ENCODE measurements at regions not wholly inside any gene's neighbourhood (a gene's known extent, or its start where the extent isn't known, plus 50 kb on each side); places are given as distances from the start of the nearest gene placed in this dataset.

DNA sequence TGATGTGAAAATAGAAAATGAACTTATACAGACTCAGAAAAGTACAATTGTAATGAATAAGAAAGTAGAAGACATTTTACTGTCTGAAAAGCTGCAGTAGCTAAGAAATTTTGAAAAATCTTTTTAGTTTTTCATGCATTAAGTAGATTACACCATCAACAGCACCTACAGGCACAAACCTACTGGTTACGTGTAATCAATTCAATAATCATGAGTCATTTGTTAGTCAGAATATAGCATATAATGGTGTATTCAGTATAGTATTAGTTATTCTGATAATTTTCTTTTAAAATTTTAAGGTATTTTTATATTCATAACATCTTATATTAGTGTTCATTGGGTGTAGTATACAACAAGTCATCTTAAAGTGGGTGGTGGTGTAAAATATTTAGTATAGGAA lies 550.5 kb upstream of the GBE1 start:
- in situ Hi-C loops (cut with HindIII; ENCODE audit: low sequenced_read_pairs): no loop called here

- in situ Hi-C loops (cut with HindIII; ENCODE audit: low sequenced_read_pairs): no loop called here
These were observed 547.3 kb upstream of the GBE1 start for GRCh38 chr3:82308755-82309154.

GRCh38 chr3:82306189-82306588 lies 544.7 kb upstream of the GBE1 start:
- in situ Hi-C loops (cut with HindIII; ENCODE audit: low sequenced_read_pairs): no loop called here

GRCh38 chr3:82294609-82295008 lies 533.2 kb upstream of the GBE1 start:
- in situ Hi-C loops (cut with HindIII; ENCODE audit: low sequenced_read_pairs): no loop called here

DNA sequence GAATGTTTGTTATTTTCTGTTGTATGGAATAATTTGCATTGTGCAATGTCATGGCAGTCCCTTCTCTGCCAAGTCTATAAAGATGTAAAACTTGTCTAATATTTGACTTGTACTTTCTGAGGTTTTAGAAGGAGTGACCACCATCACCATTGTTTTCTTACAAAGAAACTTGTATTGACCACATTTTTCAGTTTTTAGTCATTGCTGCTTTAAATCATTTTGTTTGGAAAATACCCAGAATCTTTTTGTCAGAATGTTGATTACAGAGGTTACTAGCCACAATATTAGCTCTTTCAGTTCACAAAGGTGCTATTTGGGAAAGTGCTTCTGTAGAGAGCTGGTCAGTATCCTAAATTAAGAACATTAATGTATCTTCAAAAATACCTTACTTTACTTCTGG lies 532.4 kb upstream of the GBE1 start:
- in situ Hi-C loops (cut with HindIII; ENCODE audit: low sequenced_read_pairs): no loop called here

- in situ Hi-C loops (cut with HindIII; ENCODE audit: low sequenced_read_pairs): no loop called here
These were observed 532.0 kb upstream of the GBE1 start for GRCh38 chr3:82293435-82293834.

DNA sequence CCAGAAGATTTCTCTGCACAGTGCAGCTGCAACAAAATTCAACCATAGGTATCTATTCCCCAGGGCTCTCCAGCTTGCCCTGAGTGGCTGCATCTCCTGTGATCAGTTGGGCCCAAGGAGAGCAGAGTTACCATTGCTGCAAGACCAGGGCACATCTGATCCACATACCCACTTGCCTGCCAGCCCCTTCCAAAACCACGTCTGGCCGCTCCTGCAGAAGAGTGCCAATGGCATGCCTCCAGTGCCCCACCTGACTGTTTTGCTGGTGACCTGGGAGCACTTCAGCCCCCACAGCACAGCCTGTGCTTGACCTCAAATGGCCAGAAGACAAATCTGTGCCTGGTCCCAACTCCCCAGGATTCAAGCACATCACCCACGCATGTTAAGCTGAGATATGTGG lies 526.1 kb upstream of the GBE1 start:
- in situ Hi-C loops (cut with HindIII; ENCODE audit: low sequenced_read_pairs): no loop called here

DNA sequence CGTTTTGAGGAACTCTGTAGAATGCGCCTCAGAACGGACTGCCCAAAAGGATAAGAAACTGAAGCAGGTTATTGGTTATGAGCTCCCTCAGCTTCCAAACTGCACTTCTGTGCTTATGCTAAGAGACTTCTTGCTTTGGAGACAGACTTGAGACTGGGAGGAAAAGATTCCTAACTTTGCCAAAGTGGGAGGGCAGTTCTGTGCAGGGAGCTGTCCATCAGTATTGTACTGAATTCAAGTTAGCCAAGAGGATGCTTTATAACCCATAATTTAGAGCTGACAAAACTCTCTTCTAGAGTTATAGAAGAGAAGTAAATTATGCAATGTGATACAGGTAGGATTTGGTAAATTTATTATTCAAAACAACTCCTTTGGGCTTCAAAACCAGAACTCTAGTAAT lies 519.8 kb upstream of the GBE1 start:
- in situ Hi-C loops (cut with HindIII; ENCODE audit: low sequenced_read_pairs): no loop called here

DNA sequence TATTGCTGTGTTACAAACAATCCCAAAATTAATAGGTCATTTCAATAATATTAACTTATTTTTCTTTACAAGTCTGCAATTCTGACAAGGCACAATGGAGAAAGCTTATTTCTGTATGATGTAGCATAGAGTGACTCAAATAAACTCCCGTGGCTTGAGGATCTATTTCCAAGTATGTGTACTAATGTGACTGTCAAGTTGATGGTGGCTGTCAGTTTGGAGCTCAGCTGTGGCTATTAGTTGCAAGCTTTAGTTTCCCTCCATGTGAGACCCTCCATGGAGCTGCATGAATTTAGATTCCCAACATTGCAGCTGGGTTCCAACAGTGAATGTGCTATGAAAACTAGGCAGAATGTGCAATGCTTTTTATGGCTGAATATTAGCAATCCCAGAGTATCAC lies 515.5 kb upstream of the GBE1 start:
- in situ Hi-C loops (cut with HindIII; ENCODE audit: low sequenced_read_pairs): no loop called here

GRCh38 chr3:82274897-82275296 lies 513.5 kb upstream of the GBE1 start:
- in situ Hi-C loops (cut with HindIII; ENCODE audit: low sequenced_read_pairs): no loop called here

DNA sequence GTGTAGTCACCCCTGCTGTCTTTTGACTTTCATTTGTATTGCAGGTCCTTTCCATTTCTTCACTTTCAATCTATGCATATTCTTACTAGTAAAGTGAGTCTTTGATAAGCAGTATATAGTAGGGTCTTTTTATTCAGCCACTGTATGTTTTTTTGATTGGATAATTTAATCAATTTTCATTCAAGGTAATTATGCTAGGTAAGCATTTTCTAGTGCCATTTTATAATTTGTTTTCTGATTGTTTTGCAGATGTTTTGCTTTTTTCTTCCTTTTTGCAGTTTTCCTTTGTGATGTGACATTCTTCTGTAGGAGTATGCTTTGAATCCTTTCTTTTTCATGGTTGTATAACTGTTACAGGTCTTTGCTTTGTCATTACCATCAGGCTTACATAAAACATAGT lies 504.3 kb upstream of the GBE1 start:
- in situ Hi-C loops (cut with HindIII; ENCODE audit: low sequenced_read_pairs): no loop called here

- in situ Hi-C loops (cut with HindIII; ENCODE audit: low sequenced_read_pairs): no loop called here
These were observed 500.7 kb upstream of the GBE1 start for GRCh38 chr3:82262193-82262592.

GRCh38 chr3:82261637-82262036 lies 500.2 kb upstream of the GBE1 start:
- in situ Hi-C loops (cut with HindIII; ENCODE audit: low sequenced_read_pairs): no loop called here

DNA sequence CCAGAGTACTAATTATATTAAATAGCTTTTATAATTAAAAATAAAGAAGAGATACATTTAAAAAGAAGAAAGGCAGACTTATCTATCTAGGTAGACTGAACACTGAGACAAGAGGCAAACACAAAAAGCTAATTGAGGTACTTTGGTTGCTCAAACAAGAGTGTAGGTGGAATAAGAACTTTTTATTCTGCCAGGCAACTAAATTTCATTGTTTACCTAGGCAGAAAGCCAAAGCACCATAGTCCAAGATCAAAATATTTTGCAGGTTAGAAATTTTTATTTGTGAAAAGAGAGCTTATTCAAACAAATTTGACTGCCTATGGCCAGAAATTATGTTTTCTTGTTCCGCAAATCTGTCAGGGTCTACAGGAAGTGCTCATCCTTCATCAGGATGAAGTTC lies 499.6 kb upstream of the GBE1 start:
- in situ Hi-C loops (cut with HindIII; ENCODE audit: low sequenced_read_pairs): no loop called here

DNA sequence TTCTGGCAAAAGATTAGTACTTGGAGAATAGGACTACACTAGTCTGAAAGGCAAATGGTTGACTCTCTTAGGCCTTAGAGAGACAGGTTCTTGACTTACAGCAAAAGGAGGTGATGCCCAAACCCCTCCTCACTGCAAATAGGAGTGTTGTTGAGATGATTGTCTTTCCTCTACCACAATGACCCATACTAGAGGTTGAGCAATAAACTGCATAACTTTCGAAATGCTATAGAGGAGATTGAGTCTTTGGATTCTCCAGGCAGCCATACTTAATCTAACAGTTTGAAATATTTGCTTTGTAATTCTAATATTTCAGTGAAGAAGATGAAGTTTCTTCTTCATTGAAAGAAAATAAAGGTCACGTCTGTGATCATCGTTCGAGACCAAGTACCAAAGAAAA lies 498.5 kb upstream of the GBE1 start:
- in situ Hi-C loops (cut with HindIII; ENCODE audit: low sequenced_read_pairs): no loop called here

DNA sequence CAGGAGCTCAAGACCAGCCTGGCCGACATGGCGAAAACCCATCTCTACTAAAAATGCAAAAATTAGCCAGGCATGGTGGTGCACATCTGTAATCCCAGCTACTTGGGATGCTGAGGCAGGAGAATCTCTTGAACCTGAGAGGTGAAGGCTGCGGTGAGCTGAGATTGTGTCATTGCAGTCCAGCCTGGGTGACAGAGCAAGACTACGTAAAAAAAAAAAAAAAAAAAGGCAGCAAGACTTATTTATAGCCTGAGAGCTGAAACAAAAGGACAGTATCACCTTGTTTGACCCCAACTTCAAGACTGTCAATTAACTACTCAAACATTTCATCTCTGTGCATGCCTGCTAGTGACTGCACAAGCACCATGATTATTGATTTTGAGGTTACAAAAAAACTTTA lies 478.9 kb upstream of the GBE1 start:
- in situ Hi-C loops (cut with HindIII; ENCODE audit: low sequenced_read_pairs): no loop called here

DNA sequence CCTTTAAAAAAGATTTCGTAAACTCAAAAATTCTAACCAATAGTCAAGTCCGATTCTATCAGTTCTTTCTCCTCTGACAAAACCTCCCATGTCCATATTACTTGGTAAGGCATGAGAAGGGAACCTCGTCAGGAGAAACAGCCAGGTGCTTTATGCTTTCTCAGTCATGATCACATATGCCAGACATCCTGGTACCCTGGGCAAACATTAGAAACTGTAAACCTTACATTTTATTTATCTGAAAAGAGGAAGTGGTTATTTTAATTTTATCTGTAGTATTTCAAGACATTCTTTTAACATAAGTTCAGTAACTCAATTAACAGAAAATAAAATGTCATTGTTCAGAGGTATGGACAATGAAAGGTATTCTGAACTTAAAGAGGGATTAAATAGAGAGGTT lies 474.8 kb upstream of the GBE1 start:
- in situ Hi-C loops (cut with HindIII; ENCODE audit: low sequenced_read_pairs): no loop called here

- in situ Hi-C loops (cut with HindIII; ENCODE audit: low sequenced_read_pairs): no loop called here
These were observed 468.0 kb upstream of the GBE1 start for GRCh38 chr3:82229397-82229796.

DNA sequence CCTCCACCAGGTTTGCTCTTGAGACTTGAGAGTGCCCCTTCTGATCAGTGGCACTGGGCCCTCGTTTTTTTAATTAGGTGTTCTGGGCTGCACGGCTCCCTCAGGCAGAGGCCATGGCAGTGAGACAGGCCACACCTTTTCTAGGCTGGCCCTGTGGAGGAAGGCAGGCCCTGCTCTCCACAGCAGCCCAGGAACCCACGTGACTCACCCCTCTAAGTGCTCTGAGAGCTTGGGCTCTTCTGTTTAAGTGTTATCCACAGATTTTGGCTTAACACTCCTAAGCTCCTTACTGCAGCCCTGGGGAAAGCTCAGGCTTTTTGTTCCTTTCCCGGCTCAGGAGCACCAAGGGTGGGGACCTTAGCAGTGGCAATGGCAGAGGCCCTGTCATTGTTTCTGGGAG lies 463.2 kb upstream of the GBE1 start:
- in situ Hi-C loops (cut with HindIII; ENCODE audit: low sequenced_read_pairs): no loop called here

GRCh38 chr3:82222401-82222800 lies 461.0 kb upstream of the GBE1 start:
- in situ Hi-C loops (cut with HindIII; ENCODE audit: low sequenced_read_pairs): no loop called here

GRCh38 chr3:82217571-82217970 lies 456.1 kb upstream of the GBE1 start:
- in situ Hi-C loops (cut with HindIII; ENCODE audit: low sequenced_read_pairs): no loop called here

GRCh38 chr3:82208002-82208710 lies 446.7 kb upstream of the GBE1 start:
- in situ Hi-C loops (cut with HindIII; ENCODE audit: low sequenced_read_pairs): no loop called here

DNA sequence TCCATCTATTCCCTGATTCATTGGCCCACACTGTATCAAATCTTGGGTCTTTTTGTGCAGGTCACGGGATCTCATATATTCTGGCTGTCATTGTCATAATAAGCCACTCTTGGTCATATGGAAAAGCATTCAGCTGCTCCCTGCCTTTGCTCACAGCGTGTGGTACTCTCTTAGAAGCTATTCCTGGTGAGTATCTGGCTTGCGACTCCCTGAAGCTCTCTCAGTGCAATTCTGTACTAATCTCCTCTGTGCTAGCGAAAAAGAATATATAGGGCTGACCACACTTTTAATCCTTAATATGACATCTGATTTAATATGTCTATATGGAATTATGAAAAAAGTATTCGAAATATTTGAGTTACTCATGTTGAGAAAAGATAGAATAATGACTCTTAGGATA lies 440.8 kb upstream of the GBE1 start:
- in situ Hi-C loops (cut with HindIII; ENCODE audit: low sequenced_read_pairs): no loop called here

Data from DLD1 (cell line).